HG03060 (cell line): ENCODE measurements at regions not wholly inside any gene's neighbourhood (a gene's known extent, or its start where the extent isn't known, plus 50 kb on each side); places are given as distances from the start of the nearest gene placed in this dataset.
"Not testable (repeated sequence)": the region's sequence is repeated elsewhere in the genome, so short reads cannot be mapped to it uniquely, and the experiment has no call there.

Experiments used
- ATAC-seq: cut with Tn5 transposase; IDR thresholded peaks from one replicate; pipeline ENCODE4 v1.9.1; 2021; ENCODE audit warnings: low read depth, moderate number of reproducible peaks; ENCODE audit not compliant: unreplicated experiment

- no peak for ATAC-seq
Measured at GRCh38 chr2:175432793-175433192, 251.3 kb upstream of the ATP5MC3 start.

- ATAC-seq: no peak
Measured at GRCh38 chr2:175432021-175432420, 250.5 kb upstream of the ATP5MC3 start.

GRCh38 chr2:175431101-175431946, 249.8 kb upstream of the ATP5MC3 start:
- ATAC-seq: no peak

- ATAC-seq: no peak
Measured at GRCh38 chr2:175430236-175430635, 248.7 kb upstream of the ATP5MC3 start.

GRCh38 chr2:175418224-175418835, 236.8 kb upstream of the ATP5MC3 start:
- no peak for ATAC-seq

GRCh38 chr2:175414882-175415487, 233.5 kb upstream of the ATP5MC3 start:
- no peak for ATAC-seq

GRCh38 chr2:175414191-175414881, 232.8 kb upstream of the ATP5MC3 start:
- no peak for ATAC-seq

GRCh38 chr2:175410941-175411340, 229.4 kb upstream of the ATP5MC3 start:
- ATAC-seq: not testable (repeated sequence)

GRCh38 chr2:175404839-175405238, 223.3 kb upstream of the ATP5MC3 start:
- ATAC-seq: no peak

GRCh38 chr2:175403599-175404221, 222.2 kb upstream of the ATP5MC3 start:
- ATAC-seq: no peak

GRCh38 chr2:175402571-175402970, 221.1 kb upstream of the ATP5MC3 start:
- ATAC-seq: no peak

GRCh38 chr2:175401956-175402469, 220.5 kb upstream of the ATP5MC3 start:
- no peak for ATAC-seq

GRCh38 chr2:175400975-175401374, 219.5 kb upstream of the ATP5MC3 start:
- ATAC-seq: no peak

- no peak for ATAC-seq
Measured at GRCh38 chr2:175399326-175399725, 217.8 kb upstream of the ATP5MC3 start.

- no peak for ATAC-seq
Measured at GRCh38 chr2:175398848-175399247, 217.3 kb upstream of the ATP5MC3 start.

GRCh38 chr2:175396696-175397095, 215.2 kb upstream of the ATP5MC3 start:
- no peak for ATAC-seq

GRCh38 chr2:175393851-175394250, 212.3 kb upstream of the ATP5MC3 start:
- no peak for ATAC-seq

GRCh38 chr2:175383286-175383685, 201.8 kb upstream of the ATP5MC3 start:
- ATAC-seq: no peak

GRCh38 chr2:175373729-175374128, 192.2 kb upstream of the ATP5MC3 start:
- ATAC-seq: no peak
